Liver (tissue), 8 donors: ENCODE measurements at regions not wholly inside any gene's neighbourhood (a gene's known extent, or its start where the extent isn't known, plus 50 kb on each side); places are given as distances from the start of the nearest gene placed in this dataset.

Source experiments
- DNase-seq: peaks from one replicate; pipeline ENCODE4 v3.0.0-alpha.2; 2017; ENCODE audit warnings: low spot score
- H3K27ac ChIP-seq, 2 donors: one replicate each; pipeline ENCODE4 v1.7.0; 2013; ENCODE audit warnings: inconsistent platforms in 2 of 2, low read length in 2 of 2, control low read depth in 1 of 2, low read depth in 1 of 2, mild to moderate bottlenecking in 1 of 2
- H3K27me3 ChIP-seq, 4 donors: one replicate each; pipeline versions ENCODE4 v1.6.1 to v1.7.0; 2013; ENCODE audit warnings: low read length in 3 of 4, inconsistent platforms in 1 of 4, mild to moderate bottlenecking in 1 of 4, moderate library complexity in 1 of 4; ENCODE audit not compliant: control insufficient read depth in 4 of 4, insufficient read depth in 4 of 4
- H3K36me3 ChIP-seq, 4 donors: one replicate each; pipeline versions ENCODE4 v1.6.1 to v1.7.0; 2013; ENCODE audit warnings: low read length in 3 of 4, mild to moderate bottlenecking in 3 of 4, low read depth in 1 of 4, moderate library complexity in 1 of 4; ENCODE audit not compliant: control insufficient read depth in 4 of 4, insufficient read depth in 3 of 4
- H3K4me1 ChIP-seq, 4 donors: one replicate each; pipeline versions ENCODE4 v1.6.1 to v1.7.0; 2013; ENCODE audit warnings: low read length in 3 of 4, mild to moderate bottlenecking in 3 of 4, moderate library complexity in 1 of 4; ENCODE audit not compliant: control insufficient read depth in 4 of 4, insufficient read depth in 4 of 4
- H3K4me3 ChIP-seq, 3 donors: one replicate each; pipeline versions ENCODE4 v1.6.1 to v1.7.0; 2013; ENCODE audit warnings: low read length in 3 of 3, control low read depth in 1 of 3, low read depth in 1 of 3, mild to moderate bottlenecking in 1 of 3
- H3K9ac ChIP-seq, 2 donors: one replicate each; pipeline ENCODE4 v1.7.0; 2013; ENCODE audit warnings: low read length in 2 of 2, mild to moderate bottlenecking in 2 of 2, moderate library complexity in 2 of 2, control low read depth in 1 of 2, low read depth in 1 of 2
- H3K9me3 ChIP-seq, 4 donors: one replicate each; pipeline versions ENCODE4 v1.6.1 to v1.7.0; 2013; ENCODE audit warnings: low read length in 3 of 4; ENCODE audit not compliant: control insufficient read depth in 4 of 4
- EGR1 ChIP-seq, 2 donors: IDR thresholded peaks; 2 replicates each; pipeline ENCODE4 v1.6.1; 2016 to 2018; ENCODE audit warnings: antibody characterized with exemption in 2 of 2, low read depth in 2 of 2
- GABPA ChIP-seq, 2 donors: IDR thresholded peaks in 1 of 2; conservative IDR thresholded peaks in 1 of 2; 2 replicates each; pipeline ENCODE4 v1.6.1; 2016; ENCODE audit warnings: antibody characterized with exemption in 2 of 2, mild to moderate bottlenecking in 1 of 2, moderate library complexity in 1 of 2
- HNF4A ChIP-seq, 2 donors: conservative IDR thresholded peaks; 2 replicates each; pipeline ENCODE4 v1.6.1; 2016; ENCODE audit warnings: antibody characterized with exemption in 2 of 2, mild to moderate bottlenecking in 2 of 2
- HNF4G ChIP-seq: IDR thresholded peaks from 2 replicates; pipeline ENCODE4 v1.6.1; 2016; ENCODE audit warnings: antibody characterized with exemption
- JUND ChIP-seq, 2 donors: IDR thresholded peaks; 2 replicates each; pipeline ENCODE4 v1.6.1; 2016; ENCODE audit warnings: antibody characterized with exemption in 2 of 2
- NR2F2 ChIP-seq: IDR thresholded peaks from 2 replicates; pipeline ENCODE4 v1.6.1; 2016; ENCODE audit warnings: antibody characterized with exemption
- RAD21 ChIP-seq, 2 donors: IDR thresholded peaks; 2 replicates each; pipeline ENCODE4 v1.6.1; 2016; ENCODE audit warnings: antibody characterized with exemption in 2 of 2, mild to moderate bottlenecking in 2 of 2
- REST ChIP-seq: IDR thresholded peaks from 2 replicates; pipeline ENCODE4 v1.6.1; 2016; ENCODE audit warnings: antibody characterized with exemption, mild to moderate bottlenecking
- RXRA ChIP-seq, 2 donors: IDR thresholded peaks; 2 replicates each; pipeline ENCODE4 v1.6.1; 2017 to 2018; ENCODE audit warnings: antibody characterized with exemption in 2 of 2, mild to moderate bottlenecking in 1 of 2
- SP1 ChIP-seq: IDR thresholded peaks from 2 replicates; pipeline ENCODE4 v1.6.1; 2018; ENCODE audit warnings: antibody characterized with exemption, mild to moderate bottlenecking
- TAF1 ChIP-seq: conservative IDR thresholded peaks from 2 replicates; pipeline ENCODE4 v1.6.1; 2016; ENCODE audit warnings: antibody characterized with exemption, mild to moderate bottlenecking
- YY1 ChIP-seq: IDR thresholded peaks from 2 replicates; pipeline ENCODE4 v1.6.1; 2016; ENCODE audit warnings: antibody characterized with exemption, mild to moderate bottlenecking
- ZBTB33 ChIP-seq: IDR thresholded peaks from 2 replicates; pipeline ENCODE4 v1.6.1; 2016; ENCODE audit warnings: antibody characterized with exemption
- WGBS: extraction: QIAGEN DNeasy Blood & Tissue Kit; methylation state at CpG from one replicate; pipeline ENCODE4 v1.1.7; 2013; 5-methylcytosine and 5-hydroxymethylcytosine counted together
- TF ChIP-seq, protein P1 (sequence below): IDR thresholded peaks from 2 replicates; pipeline ENCODE4 v1.6.1; 2016; ENCODE audit warnings: antibody characterized with exemption
- TF ChIP-seq, protein P2 (sequence below): fragments of 150-350 bp; IDR thresholded peaks from 2 replicates; pipeline ENCODE4 v1.5.1; 2017; ENCODE audit warnings: improper control_type of control experiment, low read depth, low read length; ENCODE audit not compliant: missing input control
- donor health status: healthy.
- donor health status: healthy.
- donor health status: healthy.
- donor health status: healthy.
- donor health status: healthy.

DNA sequence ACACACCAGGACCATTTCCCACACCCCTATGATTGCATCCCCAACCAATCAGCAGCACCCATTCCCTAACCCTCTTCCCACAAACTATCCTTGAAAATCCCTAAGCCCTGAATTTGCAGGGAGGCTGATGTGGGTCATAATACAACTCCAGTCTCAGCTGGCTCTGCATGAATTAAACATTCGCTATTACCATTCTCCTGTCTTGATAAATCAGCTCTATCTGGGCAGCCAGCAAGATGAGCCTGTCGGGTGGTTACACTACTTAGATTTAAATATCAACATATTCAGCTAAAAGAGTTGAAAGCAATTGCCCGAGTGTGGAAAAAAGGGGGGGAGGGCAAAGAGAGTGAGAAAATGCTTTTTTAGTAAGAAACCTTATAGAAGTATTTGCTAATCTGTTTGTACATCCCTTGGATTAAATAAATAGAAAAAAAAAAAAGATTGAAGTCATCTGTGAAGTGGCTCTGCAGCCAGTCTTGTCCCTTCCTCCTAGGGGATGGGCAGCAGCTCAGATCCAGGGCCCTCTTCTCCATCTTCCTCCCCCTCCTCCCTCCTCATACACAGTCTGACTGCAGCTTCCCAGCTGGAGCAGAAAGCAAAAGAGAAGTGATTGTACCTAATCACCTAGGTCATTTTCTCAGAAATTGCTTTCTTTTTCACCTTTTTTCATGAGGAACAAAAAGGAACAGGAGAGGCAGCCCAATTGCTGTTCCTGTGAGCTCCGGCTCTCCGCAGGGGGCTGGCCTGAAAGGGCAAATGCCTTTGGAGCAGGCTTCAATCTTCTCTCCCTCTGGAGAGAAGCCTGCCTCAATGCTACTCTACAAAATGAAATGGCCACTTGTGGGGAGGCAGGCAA, 356.6 kb upstream of the SULF2 start:
- no peak overlapping the region for H3K9ac ChIP-seq
- WGBS, result 74% methylated on average over 5 of the region's 5 CpGs
- H3K9me3 ChIP-seq, result peaks cover 3 to 8% (median 8%) of the 10 kb centered on the region in 4 donors
- no peak for DNase-seq
- H3K4me3 ChIP-seq, result no peak overlapping the region
- H3K27me3 ChIP-seq, result peaks cover 0 to 2% (median 0%) of the 10 kb centered on the region in 4 donors
- no peaks in the 10 kb centered on the region for H3K4me1 ChIP-seq
- TF ChIP-seq HNF4G (no peak), NR2F2 (no peak), TAF1 (no peak), ZBTB33 (no peak), JUND (IDR thresholded peaks at IDR 0.05) (no peak), REST (no peak), RXRA (IDR thresholded peaks at IDR 0.05) (no peak), SP1 (no peak), YY1 (no peak), RAD21 (IDR thresholded peaks at IDR 0.05) (no peak), GABPA (IDR thresholded peaks at IDR 0.05 in 1 of 2, conservative IDR thresholded peaks at IDR 0.05 in 1 of 2) (no peak)
- TF ChIP-seq, protein P1, sequence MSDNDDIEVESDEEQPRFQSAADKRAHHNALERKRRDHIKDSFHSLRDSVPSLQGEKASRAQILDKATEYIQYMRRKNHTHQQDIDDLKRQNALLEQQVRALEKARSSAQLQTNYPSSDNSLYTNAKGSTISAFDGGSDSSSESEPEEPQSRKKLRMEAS, result no peak
- H3K36me3 ChIP-seq, result no peaks in the 10 kb centered on the region
- no peak overlapping the region for H3K27ac ChIP-seq

DNA sequence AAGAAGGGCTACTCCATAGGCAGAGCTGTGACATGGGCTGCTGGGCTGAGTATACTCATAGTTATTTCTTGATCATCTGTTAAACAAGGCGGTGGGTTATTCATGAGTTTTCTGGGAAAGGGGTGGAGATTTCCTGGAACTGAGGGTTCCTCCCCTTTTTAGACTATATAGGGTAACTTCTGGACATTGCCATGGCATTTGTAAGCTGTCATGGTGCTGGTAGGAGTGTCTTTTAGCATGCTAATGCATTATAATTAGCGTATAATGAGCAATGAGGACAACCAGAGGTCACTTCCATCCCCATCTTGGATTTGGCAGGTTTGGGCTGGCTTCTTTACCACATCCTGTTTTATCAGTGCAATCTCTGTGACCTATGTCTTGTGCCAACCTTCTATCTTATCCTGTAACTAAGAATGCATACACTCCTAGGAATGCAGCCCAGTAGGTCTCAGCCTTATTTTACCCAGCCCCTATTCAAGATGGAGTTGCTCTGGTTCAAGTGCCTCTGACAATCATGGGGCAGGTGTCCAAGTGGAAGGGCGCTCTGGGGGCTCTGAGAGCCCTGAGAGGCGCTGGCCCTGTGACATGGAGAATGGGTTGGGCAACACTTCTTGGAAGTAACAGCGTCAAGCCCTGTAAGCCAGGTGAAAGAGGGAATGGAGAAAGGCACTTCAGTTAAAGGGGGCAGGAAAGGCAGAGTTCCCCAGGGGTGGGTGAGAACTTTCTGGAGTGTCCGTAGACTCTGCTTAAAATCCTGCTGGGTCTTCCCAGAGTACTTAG, 354.2 kb upstream of the SULF2 start:
- no peak overlapping the region for H3K4me3 ChIP-seq
- H3K4me1 ChIP-seq, result no peaks in the 10 kb centered on the region
- no peaks in the 10 kb centered on the region for H3K27me3 ChIP-seq
- no peak overlapping the region for H3K27ac ChIP-seq
- no peak overlapping the region for H3K9ac ChIP-seq
- H3K36me3 ChIP-seq, result no peaks in the 10 kb centered on the region
- DNase-seq, result no peak
- WGBS, result 85% methylated on average over 6 of the region's 6 CpGs
- peaks cover 3 to 8% (median 8%) of the 10 kb centered on the region in 4 donors for H3K9me3 ChIP-seq
- TF ChIP-seq NR2F2 (no peak), EGR1 (IDR thresholded peaks at IDR 0.05; ENCODE audit: low read depth in 2 of 2) (no peak), SP1 (no peak), ZBTB33 (no peak), HNF4A (conservative IDR thresholded peaks at IDR 0.05) (no peak), RXRA (IDR thresholded peaks at IDR 0.05) (no peak), GABPA (IDR thresholded peaks at IDR 0.05 in 1 of 2, conservative IDR thresholded peaks at IDR 0.05 in 1 of 2) (no peak), REST (no peak)
- TF ChIP-seq, protein P2, sequence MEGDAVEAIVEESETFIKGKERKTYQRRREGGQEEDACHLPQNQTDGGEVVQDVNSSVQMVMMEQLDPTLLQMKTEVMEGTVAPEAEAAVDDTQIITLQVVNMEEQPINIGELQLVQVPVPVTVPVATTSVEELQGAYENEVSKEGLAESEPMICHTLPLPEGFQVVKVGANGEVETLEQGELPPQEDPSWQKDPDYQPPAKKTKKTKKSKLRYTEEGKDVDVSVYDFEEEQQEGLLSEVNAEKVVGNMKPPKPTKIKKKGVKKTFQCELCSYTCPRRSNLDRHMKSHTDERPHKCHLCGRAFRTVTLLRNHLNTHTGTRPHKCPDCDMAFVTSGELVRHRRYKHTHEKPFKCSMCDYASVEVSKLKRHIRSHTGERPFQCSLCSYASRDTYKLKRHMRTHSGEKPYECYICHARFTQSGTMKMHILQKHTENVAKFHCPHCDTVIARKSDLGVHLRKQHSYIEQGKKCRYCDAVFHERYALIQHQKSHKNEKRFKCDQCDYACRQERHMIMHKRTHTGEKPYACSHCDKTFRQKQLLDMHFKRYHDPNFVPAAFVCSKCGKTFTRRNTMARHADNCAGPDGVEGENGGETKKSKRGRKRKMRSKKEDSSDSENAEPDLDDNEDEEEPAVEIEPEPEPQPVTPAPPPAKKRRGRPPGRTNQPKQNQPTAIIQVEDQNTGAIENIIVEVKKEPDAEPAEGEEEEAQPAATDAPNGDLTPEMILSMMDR, result no peak
